K562 (cell line): ENCODE measurements at regions not wholly inside any gene's neighbourhood (a gene's known extent, or its start where the extent isn't known, plus 50 kb on each side); places are given as distances from the start of the nearest gene placed in this dataset.
A peak's percentile ranks its signal among the peaks of the same experiment; 100 is the strongest.

ENCODE experiments used
- ATAC-seq: fragments of 200-7000 bp; cut with Tn5 transposase; 3 replicates; pipeline ENCODE4 v1.9.1; 2020; ENCODE audit warnings: moderate library complexity
- BruUV-seq: library from RNA; stranded (reverse); fragments of 400-500 nt; replicated peaks from 2 replicates; lab custom pipeline; 2021; lab: Mats Ljungman, UMichigan
- CTCF ChIA-PET: fragments of 300-600 bp; formaldehyde crosslinking; extraction: SDS; loops from one replicate; lab custom pipeline; 2021; ENCODE audit warnings: low intra/inter-chr PET ratio; lab: Yijun Ruan, JAX
- POLR2A ChIA-PET: fragments of 300-600, 350-650 bp; sonication (Branson Sonifier 250); formaldehyde crosslinking; extraction: SDS; loops from one replicate; lab custom pipeline; 2021; ENCODE audit warnings: antibody characterized with exemption, inconsistent platforms; lab: Yijun Ruan, JAX
- DNase-seq, 4 experiments: peaks; one replicate each; pipeline versions ENCODE4 v3.0.0 to v3.0.0-alpha.2; 2011 to 2018; ENCODE audit warnings: low spot score in 3 of 4, mixed read lengths in 3 of 4; ENCODE audit errors: extremely low read depth in 1 of 4
- FAIRE-seq: peaks from 2 replicates; lab custom pipeline; 2011; peaks lifted over from hg19 to GRCh38; lab: Jason Lieb, UNC
- H2AFZ ChIP-seq: 2 replicates; pipeline ENCODE4 v1.6.0; 2011; ENCODE audit warnings: low read depth, low read length, control low read depth, inconsistent platforms
- H3K27ac ChIP-seq: fragments of 200-600 bp; 3 replicates; pipeline ENCODE4 v1.8.0; 2011; ENCODE audit warnings: low read depth, mild to moderate bottlenecking, control low read depth, inconsistent platforms, low read length, moderate library complexity, mixed read lengths; ENCODE audit errors: extremely low read depth
- H3K27me3 ChIP-seq, 2 experiments: fragments of 300-600 bp in 1 of 2; 2 replicates in 1 of 2; 3 replicates in 1 of 2; pipeline versions ENCODE4 v1.6.0 to v1.8.0; 2011; ENCODE audit warnings: inconsistent platforms in 2 of 2, low read length in 2 of 2, mild to moderate bottlenecking in 1 of 2, mixed read lengths in 1 of 2, moderate library complexity in 1 of 2; ENCODE audit not compliant: control insufficient read depth in 2 of 2, insufficient read depth in 2 of 2
- H3K36me3 ChIP-seq: fragments of 300-600 bp; 3 replicates; pipeline ENCODE4 v1.8.0; 2011; ENCODE audit warnings: mild to moderate bottlenecking, low read length, inconsistent platforms; ENCODE audit not compliant: control insufficient read depth, insufficient read depth
- H3K4me1 ChIP-seq, 2 experiments: fragments of 200-600 bp in 1 of 2; replicated peaks in 1 of 2; 2 replicates in 1 of 2; 3 replicates in 1 of 2; pipeline versions ENCODE4 v1.5.1 to v1.8.0; 2011; ENCODE audit warnings: inconsistent platforms in 2 of 2, low read length in 2 of 2, mild to moderate bottlenecking in 1 of 2, mixed read lengths in 1 of 2, moderate library complexity in 1 of 2; ENCODE audit not compliant: control insufficient read depth in 2 of 2, insufficient read depth in 2 of 2
- H3K4me2 ChIP-seq: 2 replicates; pipeline ENCODE4 v1.6.1; 2011; ENCODE audit warnings: low read length, control low read depth, inconsistent platforms, mixed read lengths; ENCODE audit not compliant: insufficient read depth
- H3K4me3 ChIP-seq: fragments of 200-600 bp; sonication (generic), shearing (Covaris generic); 2 replicates; pipeline ENCODE4 v1.5.1; 2016; ENCODE audit warnings: control low read depth, inconsistent platforms
- H3K79me2 ChIP-seq: fragments of 200-600 bp; 3 replicates; pipeline ENCODE4 v1.8.0; 2011; ENCODE audit warnings: low read length, inconsistent platforms; ENCODE audit not compliant: control insufficient read depth, insufficient read depth
- H3K9ac ChIP-seq, 2 experiments: 2 replicates each; pipeline versions ENCODE4 v1.6.0 to v1.6.1; 2011; ENCODE audit warnings: low read depth in 2 of 2, low read length in 2 of 2, control low read depth in 1 of 2, inconsistent platforms in 1 of 2, mild to moderate bottlenecking in 1 of 2, mixed read lengths in 1 of 2; ENCODE audit not compliant: insufficient read depth in 1 of 2
- H3K9me1 ChIP-seq: one replicate; pipeline ENCODE4 v1.6.0; 2011; ENCODE audit warnings: inconsistent platforms, mild to moderate bottlenecking, low read length, moderate library complexity; ENCODE audit not compliant: control insufficient read depth, insufficient read depth
- H3K9me3 ChIP-seq: replicated peaks from 2 replicates; pipeline ENCODE4 v1.5.1; 2011; ENCODE audit warnings: low read depth, low read length, inconsistent platforms; ENCODE audit not compliant: control insufficient read depth, insufficient read depth
- H4K20me1 ChIP-seq: replicated peaks from 2 replicates; pipeline ENCODE4 v1.6.1; 2011; ENCODE audit warnings: low read length, inconsistent platforms, mixed read lengths; ENCODE audit not compliant: control insufficient read depth, insufficient read depth
- BDP1 ChIP-seq: IDR thresholded peaks from 3 replicates; pipeline ENCODE4 v1.6.1; 2011; ENCODE audit not compliant: insufficient read length, insufficient read depth
- CCNT2 ChIP-seq: IDR thresholded peaks from 2 replicates; pipeline ENCODE4 v1.6.1; 2011; ENCODE audit warnings: borderline replicate concordance, low read depth, mild to moderate bottlenecking, moderate library complexity, mixed read lengths, low read length; ENCODE audit not compliant: insufficient read length; ENCODE audit errors: extremely low read depth
- E2F3 ChIP-seq: fragments of 250-450 bp; sonication (Bioruptor Pico); IDR thresholded peaks from 2 replicates; pipeline ENCODE4 v1.4.0; 2020; ENCODE audit warnings: mild to moderate bottlenecking
- FOXM1 ChIP-seq, 2 experiments: fragments of 450-650 bp in 1 of 2; sonication (generic) in 1 of 2; formaldehyde crosslinking in 1 of 2; IDR thresholded peaks; 2 replicates each; pipeline versions ENCODE4 v1.6.1 to v1.9.0; 2017 to 2022; ENCODE audit warnings: low read depth in 2 of 2, mild to moderate bottlenecking in 2 of 2, missing genetic modification reagents in 1 of 2, moderate library complexity in 1 of 2
- NCOA4 ChIP-seq: fragments of 450-650 bp; IDR thresholded peaks from 2 replicates; pipeline ENCODE4 v1.6.1; 2018; ENCODE audit warnings: mild to moderate bottlenecking; ENCODE audit not compliant: partially characterized antibody
- NONO ChIP-seq, 2 experiments: fragments of 200-400 bp in 1 of 2; fragments of 450-650 bp in 1 of 2; formaldehyde crosslinking in 1 of 2; IDR thresholded peaks; 2 replicates each; pipeline ENCODE4 v1.6.1; 2017; ENCODE audit warnings: low read depth in 2 of 2, mild to moderate bottlenecking in 2 of 2, moderate library complexity in 2 of 2, low read length in 1 of 2
- SAP30 ChIP-seq: fragments of 200-600 bp; sonication (generic); IDR thresholded peaks from 2 replicates; pipeline ENCODE4 v1.6.1; 2012; ENCODE audit warnings: borderline replicate concordance, low read depth, mild to moderate bottlenecking, moderate library complexity, low read length, control low read depth, inconsistent platforms; ENCODE audit not compliant: insufficient read depth, poor library complexity, severe bottlenecking
- SMARCA4 ChIP-seq: fragments of 450-650 bp; IDR thresholded peaks from 2 replicates; pipeline ENCODE4 v1.6.1; 2016
- TRIM28 ChIP-seq: fragments of 450-650 bp; IDR thresholded peaks from 2 replicates; pipeline ENCODE4 v1.6.1; 2017
- ZBTB17 ChIP-seq: fragments of 450-650 bp; formaldehyde crosslinking; IDR thresholded peaks from 2 replicates; pipeline ENCODE4 v1.4.0; 2020; ENCODE audit warnings: mild to moderate bottlenecking
- ZNF175 ChIP-seq: fragments of 200-800 bp; sonication (Bioruptor generic); IDR thresholded peaks from 2 replicates; pipeline ENCODE4 v1.6.1; 2016; ENCODE audit warnings: low read depth, mild to moderate bottlenecking, missing genetic modification characterization, missing compliant biosample characterization
- ZNF253 ChIP-seq: fragments of 250-450 bp; sonication (Bioruptor Pico); conservative IDR thresholded peaks from 2 replicates; pipeline ENCODE4 v1.6.1; 2021; ENCODE audit warnings: mild to moderate bottlenecking
- ZNF316 ChIP-seq: fragments of 450-650 bp; IDR thresholded peaks from 2 replicates; pipeline ENCODE4 v1.6.1; 2016
- ZNF445 ChIP-seq: fragments of 250-450 bp; sonication (Bioruptor Pico); IDR thresholded peaks from 2 replicates; pipeline ENCODE4 v1.4.0; 2020; ENCODE audit warnings: low read depth, mild to moderate bottlenecking, moderate library complexity
- ZNF699 ChIP-seq: fragments of 250-450 bp; sonication (Bioruptor Pico); IDR thresholded peaks from 2 replicates; pipeline ENCODE4 v1.8.0; 2021; ENCODE audit warnings: mild to moderate bottlenecking, moderate library complexity; ENCODE audit not compliant: insufficient replicate concordance
- ZNF717 ChIP-seq: fragments of 250-450 bp; sonication (Bioruptor Pico); IDR thresholded peaks from 2 replicates; pipeline ENCODE4 v1.5.0; 2021
- ZNF764 ChIP-seq: fragments of 250-450 bp; sonication (Bioruptor Pico); IDR thresholded peaks from 2 replicates; pipeline ENCODE4 v1.4.0; 2020; ENCODE audit warnings: low read depth, mild to moderate bottlenecking, moderate library complexity
- WGBS: fragments of 100-300 bp; shearing (Covaris generic); methylation state at CpG from one replicate; pipeline ENCODE4 v1.1.6; 2016; ENCODE audit warnings: low coverage, mixed read lengths; ENCODE audit not compliant: insufficient coverage; ENCODE audit errors: missing lambda C conversion rate; 5-methylcytosine and 5-hydroxymethylcytosine counted together
- in situ Hi-C: fragments of 300-500 bp; cut with MboI; formaldehyde crosslinking; loops from 4 replicates; pipeline ENCODE4 v1.15.0; 2018; ENCODE audit warnings: inconsistent platforms, mixed read lengths
- intact Hi-C: fragments of 100-400 bp; cut with micrococcal nuclease; formaldehyde crosslinking; loops from 2 replicates; pipeline ENCODE4 v1.14.2; 2022
- TF ChIP-seq, protein P1 (sequence below): fragments of 450-650 bp; formaldehyde crosslinking; IDR thresholded peaks from 2 replicates; pipeline ENCODE4 v1.4.0; 2020; ENCODE audit warnings: mild to moderate bottlenecking, mixed read lengths
- TF ChIP-seq, protein P2 (sequence below): fragments of 250-450 bp; sonication (Bioruptor Pico); IDR thresholded peaks from 2 replicates; pipeline ENCODE4 v1.5.0; 2022; ENCODE audit warnings: mild to moderate bottlenecking

DNA sequence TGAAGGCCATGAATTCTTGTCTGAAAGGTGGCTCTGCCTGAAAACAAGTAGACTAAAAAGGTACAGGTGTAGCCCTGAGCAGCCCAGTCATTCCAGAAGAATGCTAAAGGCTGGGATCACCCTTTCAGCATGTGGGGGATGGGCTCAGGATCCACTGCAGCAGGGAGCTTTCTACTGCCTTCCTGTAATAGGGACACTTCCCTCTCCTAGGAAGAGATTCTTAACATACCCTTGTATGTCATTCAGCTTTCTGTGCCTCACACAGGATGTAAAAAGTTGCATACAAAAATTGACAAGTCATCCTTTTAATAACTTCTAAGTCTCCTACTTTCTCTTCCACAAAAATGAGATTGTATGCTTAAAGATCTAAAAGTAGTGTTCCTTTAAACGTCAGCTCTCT is 123.3 kb downstream of the ZNF518B start (continued):
- peak; percentile 66 for TF ChIP-seq ZNF316
- no peak for TF ChIP-seq NCOA4

DNA sequence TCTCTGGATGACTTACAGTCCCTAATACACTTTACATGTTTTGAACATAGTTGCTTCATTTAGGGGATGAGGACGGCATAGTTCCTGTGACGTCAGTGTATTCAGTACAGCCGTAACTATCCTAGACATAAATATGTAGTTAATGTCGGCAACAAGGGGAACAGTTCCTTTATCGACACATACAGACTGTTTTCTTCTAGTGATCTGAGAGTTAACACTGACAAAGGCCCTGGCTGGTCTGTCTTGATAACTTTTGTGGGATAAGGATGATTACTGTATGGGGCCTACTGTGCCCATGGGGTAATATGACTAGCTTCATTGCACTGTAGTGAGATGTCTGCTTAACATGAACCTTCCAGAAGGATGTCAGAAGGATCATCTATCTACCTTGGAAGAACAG is 131.2 kb downstream of the ZNF518B start:
- ChIA-PET POLR2A (interaction anchor here (0.6 to 2.4 kb wide), 3 partner anchors 9 to 38 kb away, joined by 3 to 5 read pairs (median 5); no protein-coding TSS in a partner anchor), CTCF (no interaction called here)
- H3K9me3 ChIP-seq: no peaks in the 10 kb centered on the region
- peak overlapping the region in 1 of 2 experiments; percentile 45; a peak in 1 of 4 replicates for H3K9ac ChIP-seq
- BruUV-seq: no TSS peak
- no peaks in the 10 kb centered on the region for H3K9me1 ChIP-seq
- no peaks in the 10 kb centered on the region for H4K20me1 ChIP-seq
- intact Hi-C loops (loop anchor here (5.0 kb wide), 4 partner anchors 76 to 144 kb away; no protein-coding TSS in a partner anchor), in situ Hi-C loops (no loop called here)
- peak overlapping the region; percentile 65 for H3K4me2 ChIP-seq
- 1% methylated on average over 5 of the region's 5 CpGs for WGBS
- DNase-seq (peak; percentile 77 to 88 (median 83)), ATAC-seq (peak; percentile 86), FAIRE-seq (peak; percentile 92)
- no peak overlapping the region for H3K4me3 ChIP-seq
- peak overlapping the region; percentile 72 for H3K27ac ChIP-seq
- H2AFZ ChIP-seq: peak overlapping the region; percentile 72
- peaks cover 12 to 75% of the 10 kb centered on the region in 2 experiments; a peak in 4 of 5 replicates for H3K4me1 ChIP-seq
- H3K27me3 ChIP-seq: no peaks in the 10 kb centered on the region
- no peaks in the 10 kb centered on the region for H3K79me2 ChIP-seq
- no peaks in the 10 kb centered on the region; the same call in 2 of the 3 replicates for H3K36me3 ChIP-seq
- TF ChIP-seq CCNT2 (peak; percentile 93), ZNF445 (CRISPR knock-in tag) (no peak), ZBTB17 (peak; percentile 44; the same call in 1 of the 2 replicates), ZNF253 (CRISPR knock-in tag) (no peak), TRIM28 (no peak; the same call in 1 of the 2 replicates), E2F3 (no peak), FOXM1 (IDR thresholded peaks at IDR 0.05; ENCODE audit: low read depth) (peak; percentile 94), FOXM1 (CRISPR knock-in tag; IDR thresholded peaks at IDR 0.05; ENCODE audit: low read depth) (no peak), ZNF175 (peak; percentile 82), ZNF699 (no peak), NONO (IDR thresholded peaks at IDR 0.05; ENCODE audit: low read depth in 2 of 2, low read length in 1 of 2) (no peak), ZNF764 (CRISPR knock-in tag) (no peak), SMARCA4 (peak; percentile 97), BDP1 (no peak), SAP30 (no peak), ZNF717 (CRISPR knock-in tag) (no peak)
- TF ChIP-seq, protein P1, sequence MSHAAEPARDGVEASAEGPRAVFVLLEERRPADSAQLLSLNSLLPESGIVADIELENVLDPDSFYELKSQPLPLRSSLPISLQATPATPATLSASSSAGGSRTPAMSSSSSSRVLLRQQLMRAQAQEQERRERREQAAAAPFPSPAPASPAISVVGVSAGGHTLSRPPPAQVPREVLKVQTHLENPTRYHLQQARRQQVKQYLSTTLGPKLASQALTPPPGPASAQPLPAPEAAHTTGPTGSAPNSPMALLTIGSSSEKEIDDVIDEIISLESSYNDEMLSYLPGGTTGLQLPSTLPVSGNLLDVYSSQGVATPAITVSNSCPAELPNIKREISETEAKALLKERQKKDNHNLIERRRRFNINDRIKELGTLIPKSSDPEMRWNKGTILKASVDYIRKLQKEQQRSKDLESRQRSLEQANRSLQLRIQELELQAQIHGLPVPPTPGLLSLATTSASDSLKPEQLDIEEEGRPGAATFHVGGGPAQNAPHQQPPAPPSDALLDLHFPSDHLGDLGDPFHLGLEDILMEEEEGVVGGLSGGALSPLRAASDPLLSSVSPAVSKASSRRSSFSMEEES (CRISPR knock-in tag): no peak
- TF ChIP-seq, protein P2, sequence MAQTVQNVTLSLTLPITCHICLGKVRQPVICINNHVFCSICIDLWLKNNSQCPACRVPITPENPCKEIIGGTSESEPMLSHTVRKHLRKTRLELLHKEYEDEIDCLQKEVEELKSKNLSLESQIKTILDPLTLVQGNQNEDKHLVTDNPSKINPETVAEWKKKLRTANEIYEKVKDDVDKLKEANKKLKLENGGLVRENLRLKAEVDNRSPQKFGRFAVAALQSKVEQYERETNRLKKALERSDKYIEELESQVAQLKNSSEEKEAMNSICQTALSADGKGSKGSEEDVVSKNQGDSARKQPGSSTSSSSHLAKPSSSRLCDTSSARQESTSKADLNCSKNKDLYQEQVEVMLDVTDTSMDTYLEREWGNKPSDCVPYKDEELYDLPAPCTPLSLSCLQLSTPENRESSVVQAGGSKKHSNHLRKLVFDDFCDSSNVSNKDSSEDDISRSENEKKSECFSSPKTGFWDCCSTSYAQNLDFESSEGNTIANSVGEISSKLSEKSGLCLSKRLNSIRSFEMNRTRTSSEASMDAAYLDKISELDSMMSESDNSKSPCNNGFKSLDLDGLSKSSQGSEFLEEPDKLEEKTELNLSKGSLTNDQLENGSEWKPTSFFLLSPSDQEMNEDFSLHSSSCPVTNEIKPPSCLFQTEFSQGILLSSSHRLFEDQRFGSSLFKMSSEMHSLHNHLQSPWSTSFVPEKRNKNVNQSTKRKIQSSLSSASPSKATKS (CRISPR knock-in tag): no peak
